BLaER1 (cell line): ENCODE measurements at regions not wholly inside any gene's neighbourhood (a gene's known extent, or its start where the extent isn't known, plus 50 kb on each side); places are given as distances from the start of the nearest gene placed in this dataset.

Experiments used
- H3K27ac ChIP-seq: shearing (Covaris generic); formaldehyde crosslinking; 2 replicates; pipeline ENCODE4 v1.8.1; 2022
- H3K27me3 ChIP-seq: shearing (Covaris generic); formaldehyde crosslinking; 2 replicates; pipeline ENCODE4 v1.8.1; 2022
- H3K36me3 ChIP-seq: shearing (Covaris generic); formaldehyde crosslinking; 2 replicates; pipeline ENCODE4 v1.8.1; 2022
- H3K4me1 ChIP-seq: shearing (Covaris generic); formaldehyde crosslinking; 2 replicates; pipeline ENCODE4 v1.8.1; 2022
- H3K4me2 ChIP-seq: shearing (Covaris generic); formaldehyde crosslinking; 2 replicates; pipeline ENCODE4 v1.8.1; 2022
- H3K4me3 ChIP-seq: shearing (Covaris generic); formaldehyde crosslinking; 2 replicates; pipeline ENCODE4 v1.8.1; 2022
- H3K9ac ChIP-seq: shearing (Covaris generic); formaldehyde crosslinking; 2 replicates; pipeline ENCODE4 v1.8.1; 2022
- H3K9me3 ChIP-seq: shearing (Covaris generic); formaldehyde crosslinking; 2 replicates; pipeline ENCODE4 v1.8.1; 2022
- H4K20me1 ChIP-seq: shearing (Covaris generic); formaldehyde crosslinking; 2 replicates; pipeline ENCODE4 v1.8.1; 2022
- Cebpa-rat ChIP-seq: shearing (Covaris generic); IDR thresholded peaks from 2 replicates; pipeline ENCODE4 v1.8.1; 2022

GRCh38 chr6:137737836-137738596, 129.0 kb upstream of the TNFAIP3 start:
- H3K27me3 ChIP-seq, result no peaks in the 10 kb centered on the region
- no peak overlapping the region for H3K9ac ChIP-seq
- H3K9me3 ChIP-seq, result no peaks in the 10 kb centered on the region
- no peak overlapping the region for H3K4me2 ChIP-seq
- no peak for TF ChIP-seq Cebpa-rat
- H3K4me1 ChIP-seq, result peaks cover 14% of the 10 kb centered on the region
- H4K20me1 ChIP-seq, result no peaks in the 10 kb centered on the region
- H3K27ac ChIP-seq, result no peak overlapping the region
- no peak overlapping the region for H3K4me3 ChIP-seq
- H3K36me3 ChIP-seq, result no peaks in the 10 kb centered on the region

GRCh38 chr6:137738931-137739504, 128.0 kb upstream of the TNFAIP3 start:
- H3K9ac ChIP-seq, result no peak overlapping the region
- peaks cover 14% of the 10 kb centered on the region for H3K4me1 ChIP-seq
- no peaks in the 10 kb centered on the region for H3K9me3 ChIP-seq
- no peak for TF ChIP-seq Cebpa-rat
- H3K36me3 ChIP-seq, result no peaks in the 10 kb centered on the region
- no peak overlapping the region for H3K4me3 ChIP-seq
- no peaks in the 10 kb centered on the region for H3K27me3 ChIP-seq
- no peak overlapping the region for H3K4me2 ChIP-seq
- no peak overlapping the region for H3K27ac ChIP-seq
- no peaks in the 10 kb centered on the region for H4K20me1 ChIP-seq

- Histone ChIP-seq H3K9me3 (no peaks in the 10 kb centered on the region), H3K27me3 (no peaks in the 10 kb centered on the region), H3K4me1 (peaks cover 14% of the 10 kb centered on the region), H4K20me1 (no peaks in the 10 kb centered on the region), H3K9ac (no peak overlapping the region), H3K36me3 (no peaks in the 10 kb centered on the region), H3K27ac (no peak overlapping the region), H3K4me3 (no peak overlapping the region), H3K4me2 (no peak overlapping the region)
- no peak for TF ChIP-seq Cebpa-rat
These were observed 127.5 kb upstream of the TNFAIP3 start for GRCh38 chr6:137739544-137739943.

- no peak for TF ChIP-seq Cebpa-rat
- no peak overlapping the region for H3K27ac ChIP-seq
- no peak overlapping the region for H3K4me2 ChIP-seq
- no peak overlapping the region for H3K4me3 ChIP-seq
- H3K9me3 ChIP-seq, result no peaks in the 10 kb centered on the region
- H3K36me3 ChIP-seq, result no peaks in the 10 kb centered on the region
- H4K20me1 ChIP-seq, result no peaks in the 10 kb centered on the region
- H3K9ac ChIP-seq, result no peak overlapping the region
- H3K4me1 ChIP-seq, result peaks cover 14% of the 10 kb centered on the region
- no peaks in the 10 kb centered on the region for H3K27me3 ChIP-seq
These were observed 126.8 kb upstream of the TNFAIP3 start for GRCh38 chr6:137740091-137740755.

GRCh38 chr6:137740967-137741761, 125.9 kb upstream of the TNFAIP3 start:
- Histone ChIP-seq H4K20me1 (no peaks in the 10 kb centered on the region), H3K27me3 (no peaks in the 10 kb centered on the region), H3K4me2 (no peak overlapping the region), H3K4me3 (no peak overlapping the region), H3K27ac (no peak overlapping the region), H3K9me3 (no peaks in the 10 kb centered on the region), H3K9ac (no peak overlapping the region), H3K36me3 (no peaks in the 10 kb centered on the region), H3K4me1 (peaks cover 8% of the 10 kb centered on the region)
- TF ChIP-seq Cebpa-rat, result no peak

GRCh38 chr6:137743493-137743892, 123.6 kb upstream of the TNFAIP3 start:
- Histone ChIP-seq H3K27me3 (no peaks in the 10 kb centered on the region), H3K9ac (no peak overlapping the region), H3K9me3 (no peaks in the 10 kb centered on the region), H3K4me1 (peaks cover 2% of the 10 kb centered on the region), H3K36me3 (no peaks in the 10 kb centered on the region), H4K20me1 (no peaks in the 10 kb centered on the region), H3K4me2 (no peak overlapping the region), H3K27ac (no peak overlapping the region), H3K4me3 (no peak overlapping the region)
- TF ChIP-seq Cebpa-rat, result no peak

- no peak for TF ChIP-seq Cebpa-rat
- Histone ChIP-seq H4K20me1 (no peaks in the 10 kb centered on the region), H3K9ac (no peak overlapping the region), H3K4me1 (peaks cover 16% of the 10 kb centered on the region), H3K27me3 (no peaks in the 10 kb centered on the region), H3K36me3 (no peaks in the 10 kb centered on the region), H3K27ac (no peak overlapping the region), H3K9me3 (no peaks in the 10 kb centered on the region), H3K4me2 (no peak overlapping the region), H3K4me3 (no peak overlapping the region)
These were observed 122.2 kb upstream of the TNFAIP3 start for GRCh38 chr6:137744877-137745276.

- Histone ChIP-seq H4K20me1 (no peaks in the 10 kb centered on the region), H3K4me1 (peaks cover 20% of the 10 kb centered on the region), H3K27ac (no peak overlapping the region), H3K9me3 (no peaks in the 10 kb centered on the region), H3K27me3 (no peaks in the 10 kb centered on the region), H3K36me3 (no peaks in the 10 kb centered on the region), H3K4me3 (no peak overlapping the region), H3K9ac (no peak overlapping the region), H3K4me2 (no peak overlapping the region)
- TF ChIP-seq Cebpa-rat, result no peak
These were observed 121.7 kb upstream of the TNFAIP3 start for GRCh38 chr6:137745321-137745720.

- H3K4me3 ChIP-seq, result no peak overlapping the region
- no peak for TF ChIP-seq Cebpa-rat
- no peak overlapping the region for H3K4me2 ChIP-seq
- no peaks in the 10 kb centered on the region for H3K9me3 ChIP-seq
- peaks cover 27% of the 10 kb centered on the region for H3K4me1 ChIP-seq
- H3K27ac ChIP-seq, result no peak overlapping the region
- H3K9ac ChIP-seq, result no peak overlapping the region
- H4K20me1 ChIP-seq, result no peaks in the 10 kb centered on the region
- H3K36me3 ChIP-seq, result no peaks in the 10 kb centered on the region
- no peaks in the 10 kb centered on the region for H3K27me3 ChIP-seq
These were observed 120.8 kb upstream of the TNFAIP3 start for GRCh38 chr6:137746264-137746663.
